SK-N-SH treated with all-trans-retinoic acid at 6 μM for 48 hours (cell line): ENCODE measurements at regions not wholly inside any gene's neighbourhood (a gene's known extent, or its start where the extent isn't known, plus 50 kb on each side); places are given as distances from the start of the nearest gene placed in this dataset.

Experiments
- ATAC-seq: fragments of 200-7000 bp; cut with Tn5 transposase; 3 replicates; pipeline ENCODE4 v1.9.1; 2020; ENCODE audit warnings: mild to moderate bottlenecking, moderate library complexity
- ARNTL ChIP-seq: fragments of 450-650 bp; formaldehyde crosslinking; IDR thresholded peaks from 2 replicates; pipeline ENCODE4 v1.5.0; 2020; ENCODE audit warnings: low read depth, mild to moderate bottlenecking, moderate library complexity, borderline replicate concordance
- BACH2 ChIP-seq: fragments of 250-450 bp; sonication (Bioruptor Pico); IDR thresholded peaks from 2 replicates; pipeline ENCODE4 v1.9.0; 2021; ENCODE audit warnings: mild to moderate bottlenecking, borderline replicate concordance
- CSDC2 ChIP-seq: fragments of 250-450 bp; sonication (Bioruptor Pico); IDR thresholded peaks from 2 replicates; pipeline ENCODE4 v1.5.0; 2020; ENCODE audit warnings: mild to moderate bottlenecking, moderate library complexity
- CSRNP3 ChIP-seq: fragments of 250-450 bp; sonication (Bioruptor Pico); IDR thresholded peaks from 2 replicates; pipeline ENCODE4 v1.5.1; 2021; ENCODE audit warnings: mild to moderate bottlenecking, moderate library complexity
- ESRRG ChIP-seq: fragments of 250-450 bp; sonication (Bioruptor Pico); IDR thresholded peaks from 2 replicates; pipeline ENCODE4 v1.6.1; 2021; ENCODE audit warnings: mild to moderate bottlenecking
- GLIS3 ChIP-seq: fragments of 250-450 bp; sonication (Bioruptor Pico); IDR thresholded peaks from 2 replicates; pipeline ENCODE4 v1.5.0; 2020; ENCODE audit warnings: mild to moderate bottlenecking, moderate library complexity
- ISL1 ChIP-seq: fragments of 250-450 bp; sonication (Bioruptor Pico); IDR thresholded peaks from 2 replicates; pipeline ENCODE4 v2.1.2; 2022; ENCODE audit warnings: mild to moderate bottlenecking, moderate library complexity
- OSR1 ChIP-seq: fragments of 250-450 bp; sonication (Bioruptor Pico); IDR thresholded peaks from 2 replicates; pipeline ENCODE4 v1.8.0; 2022; ENCODE audit warnings: moderate library complexity, mild to moderate bottlenecking, inconsistent platforms
- POU6F1 ChIP-seq: fragments of 250-450 bp; sonication (Bioruptor Pico); IDR thresholded peaks from 2 replicates; pipeline ENCODE4 v1.8.0; 2021; ENCODE audit warnings: low read depth, mild to moderate bottlenecking, moderate library complexity, borderline replicate concordance
- PPARA ChIP-seq: fragments of 250-450 bp; sonication (Bioruptor Pico); IDR thresholded peaks from 2 replicates; pipeline ENCODE4 v1.5.0; 2020; ENCODE audit warnings: mild to moderate bottlenecking, borderline replicate concordance
- RARB ChIP-seq: fragments of 250-450 bp; sonication (Bioruptor Pico); IDR thresholded peaks from 2 replicates; pipeline ENCODE4 v1.8.0; 2021; ENCODE audit warnings: mild to moderate bottlenecking, moderate library complexity
- SNAI2 ChIP-seq: fragments of 250-450 bp; sonication (Bioruptor Pico); IDR thresholded peaks from 2 replicates; pipeline ENCODE4 v1.5.0; 2020; ENCODE audit warnings: mild to moderate bottlenecking, moderate library complexity
- TCF4 ChIP-seq: fragments of 250-450 bp; sonication (Bioruptor Pico); IDR thresholded peaks from 2 replicates; pipeline ENCODE4 v1.8.0; 2021; ENCODE audit warnings: mild to moderate bottlenecking, moderate library complexity, borderline replicate concordance
- TOX ChIP-seq: fragments of 250-450 bp; sonication (Bioruptor Pico); IDR thresholded peaks from 2 replicates; pipeline ENCODE4 v1.8.0; 2021; ENCODE audit warnings: mild to moderate bottlenecking, moderate library complexity, borderline replicate concordance
- ZC3H10 ChIP-seq: fragments of 250-450 bp; sonication (Bioruptor Pico); IDR thresholded peaks from 2 replicates; pipeline ENCODE4 v1.5.1; 2021; ENCODE audit warnings: mild to moderate bottlenecking, moderate library complexity
- ZFP3 ChIP-seq: fragments of 250-450 bp; sonication (Bioruptor Pico); IDR thresholded peaks from 2 replicates; pipeline ENCODE4 v1.5.0; 2020; ENCODE audit warnings: mild to moderate bottlenecking, moderate library complexity
- ZFP30 ChIP-seq: fragments of 450-650 bp; formaldehyde crosslinking; IDR thresholded peaks from 2 replicates; pipeline ENCODE4 v1.5.0; 2022; ENCODE audit warnings: mild to moderate bottlenecking, moderate library complexity
- ZNF565 ChIP-seq: fragments of 450-650 bp; formaldehyde crosslinking; conservative IDR thresholded peaks from 2 replicates; pipeline ENCODE4 v1.5.0; 2020; ENCODE audit warnings: low read depth, mild to moderate bottlenecking, moderate library complexity
- ZNF70 ChIP-seq: fragments of 450-650 bp; formaldehyde crosslinking; IDR thresholded peaks from 2 replicates; pipeline ENCODE4 v1.5.0; 2020; ENCODE audit warnings: mild to moderate bottlenecking, moderate library complexity
- ZNF8 ChIP-seq: fragments of 450-650 bp; formaldehyde crosslinking; IDR thresholded peaks from 2 replicates; pipeline ENCODE4 v1.5.0; 2020; ENCODE audit warnings: mild to moderate bottlenecking, moderate library complexity
- TF ChIP-seq, protein P1 (sequence below): fragments of 250-450 bp; sonication (Bioruptor Pico); IDR thresholded peaks from 2 replicates; pipeline ENCODE4 v1.5.1; 2020; ENCODE audit warnings: low read depth, mild to moderate bottlenecking, moderate library complexity
- TF ChIP-seq, protein P2 (sequence below): fragments of 250-450 bp; sonication (Bioruptor Pico); IDR thresholded peaks from 2 replicates; pipeline ENCODE4 v1.8.0; 2020; ENCODE audit warnings: mild to moderate bottlenecking, moderate library complexity, borderline replicate concordance

- TF ChIP-seq, protein P1, sequence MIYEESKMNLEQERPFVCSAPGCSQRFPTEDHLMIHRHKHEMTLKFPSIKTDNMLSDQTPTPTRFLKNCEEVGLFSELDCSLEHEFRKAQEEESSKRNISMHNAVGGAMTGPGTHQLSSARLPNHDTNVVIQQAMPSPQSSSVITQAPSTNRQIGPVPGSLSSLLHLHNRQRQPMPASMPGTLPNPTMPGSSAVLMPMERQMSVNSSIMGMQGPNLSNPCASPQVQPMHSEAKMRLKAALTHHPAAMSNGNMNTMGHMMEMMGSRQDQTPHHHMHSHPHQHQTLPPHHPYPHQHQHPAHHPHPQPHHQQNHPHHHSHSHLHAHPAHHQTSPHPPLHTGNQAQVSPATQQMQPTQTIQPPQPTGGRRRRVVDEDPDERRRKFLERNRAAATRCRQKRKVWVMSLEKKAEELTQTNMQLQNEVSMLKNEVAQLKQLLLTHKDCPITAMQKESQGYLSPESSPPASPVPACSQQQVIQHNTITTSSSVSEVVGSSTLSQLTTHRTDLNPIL, result no peak
- TF ChIP-seq PPARA (CRISPR knock-in tag), result no peak
- no peak for TF ChIP-seq CSDC2
- TF ChIP-seq ISL1 (CRISPR knock-in tag), result no peak
- no peak for TF ChIP-seq TOX (CRISPR knock-in tag)
- TF ChIP-seq ESRRG, result no peak
- no peak for TF ChIP-seq BACH2 (CRISPR knock-in tag)
- no peak for TF ChIP-seq ZC3H10 (CRISPR knock-in tag)
- no peak for ATAC-seq
Observed at GRCh38 chr16:8310816-8311215, 279.5 kb downstream of the TMEM114 start.

DNA sequence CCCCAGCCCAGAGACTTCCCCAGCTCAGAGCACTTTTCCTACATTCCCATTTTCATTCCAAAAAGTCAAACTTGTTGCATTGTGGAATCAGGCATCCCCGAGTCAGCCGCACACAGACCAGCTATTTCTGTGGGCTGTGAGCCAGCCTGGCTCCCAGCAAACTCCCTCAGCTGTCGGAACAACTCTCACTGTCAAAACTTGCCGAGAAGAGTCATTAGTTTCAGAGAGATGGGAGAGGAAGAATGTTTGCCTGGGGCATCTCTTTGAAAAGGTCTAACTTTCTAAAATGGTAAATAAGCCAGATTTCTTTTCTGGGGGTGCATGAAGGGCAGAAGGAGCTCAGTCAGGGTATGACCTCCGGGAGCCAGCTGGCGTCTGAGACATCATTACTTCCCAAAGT, 280.0 kb downstream of the TMEM114 start:
- TF ChIP-seq ZNF70 (CRISPR knock-in tag) (no peak), GLIS3 (CRISPR knock-in tag) (no peak), ZFP3 (CRISPR knock-in tag) (no peak), ISL1 (CRISPR knock-in tag) (no peak), POU6F1 (CRISPR knock-in tag) (no peak), TOX (CRISPR knock-in tag) (no peak), PPARA (CRISPR knock-in tag) (no peak)
- TF ChIP-seq, all 23 proteins: peak for 0
- ATAC-seq, result no peak

- TF ChIP-seq, protein P2, sequence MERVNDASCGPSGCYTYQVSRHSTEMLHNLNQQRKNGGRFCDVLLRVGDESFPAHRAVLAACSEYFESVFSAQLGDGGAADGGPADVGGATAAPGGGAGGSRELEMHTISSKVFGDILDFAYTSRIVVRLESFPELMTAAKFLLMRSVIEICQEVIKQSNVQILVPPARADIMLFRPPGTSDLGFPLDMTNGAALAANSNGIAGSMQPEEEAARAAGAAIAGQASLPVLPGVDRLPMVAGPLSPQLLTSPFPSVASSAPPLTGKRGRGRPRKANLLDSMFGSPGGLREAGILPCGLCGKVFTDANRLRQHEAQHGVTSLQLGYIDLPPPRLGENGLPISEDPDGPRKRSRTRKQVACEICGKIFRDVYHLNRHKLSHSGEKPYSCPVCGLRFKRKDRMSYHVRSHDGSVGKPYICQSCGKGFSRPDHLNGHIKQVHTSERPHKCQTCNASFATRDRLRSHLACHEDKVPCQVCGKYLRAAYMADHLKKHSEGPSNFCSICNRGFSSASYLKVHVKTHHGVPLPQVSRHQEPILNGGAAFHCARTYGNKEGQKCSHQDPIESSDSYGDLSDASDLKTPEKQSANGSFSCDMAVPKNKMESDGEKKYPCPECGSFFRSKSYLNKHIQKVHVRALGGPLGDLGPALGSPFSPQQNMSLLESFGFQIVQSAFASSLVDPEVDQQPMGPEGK, result no peak
- no peak for TF ChIP-seq TCF4 (CRISPR knock-in tag)
- no peak for TF ChIP-seq ISL1 (CRISPR knock-in tag)
- TF ChIP-seq ZFP3 (CRISPR knock-in tag), result no peak
- no peak for TF ChIP-seq CSDC2
- no peak for TF ChIP-seq CSRNP3
- TF ChIP-seq ZNF70 (CRISPR knock-in tag), result no peak
- TF ChIP-seq OSR1 (CRISPR knock-in tag), result no peak
- no peak for TF ChIP-seq ZNF8 (CRISPR knock-in tag)
- TF ChIP-seq SNAI2 (CRISPR knock-in tag), result no peak
- no peak for TF ChIP-seq POU6F1 (CRISPR knock-in tag)
- TF ChIP-seq ZFP30 (CRISPR knock-in tag), result no peak
- TF ChIP-seq RARB (CRISPR knock-in tag), result no peak
- no peak for TF ChIP-seq ARNTL (CRISPR knock-in tag)
- no peak for TF ChIP-seq BACH2 (CRISPR knock-in tag)
- no peak for TF ChIP-seq ZC3H10 (CRISPR knock-in tag)
- no peak for TF ChIP-seq ESRRG
- TF ChIP-seq PPARA (CRISPR knock-in tag), result no peak
- TF ChIP-seq, protein P1, result no peak
- no peak for TF ChIP-seq ZNF565 (CRISPR knock-in tag)
- no peak for ATAC-seq
Observed at GRCh38 chr16:8305201-8305600, 285.1 kb downstream of the TMEM114 start.
